ENCODE measurements at regions not wholly inside any gene's neighbourhood (a gene's known extent, or its start where the extent isn't known, plus 50 kb on each side); places are given as distances from the start of the nearest gene placed in this dataset.

GRCh38 chrX:125103693-125104092 is 216.0 kb upstream of the TEX13C start:
- TF ChIP-seq POLR2A (IDR thresholded peaks at IDR 0.05) (no peak), CTCF (IDR thresholded peaks at IDR 0.05) (no peak)

All from thyroid gland (tissue), 4 donors.